ENCODE measurements at regions not wholly inside any gene's neighbourhood (a gene's known extent, or its start where the extent isn't known, plus 50 kb on each side); places are given as distances from the start of the nearest gene placed in this dataset.

GRCh38 chr2:106614511-106615291, 127.5 kb downstream of the CD8B2 start:
- intact Hi-C loops (cut with DNase I) = no loop called here
- WGBS, 2 donors = 45 to 49% methylated on average over 5 of the region's 5 CpGs
- no peak overlapping the region for H3K27ac ChIP-seq
- H3K9me3 ChIP-seq = peaks cover 0 to 17% (median 7%) of the 10 kb centered on the region in 11 donors
- H3K4me3 ChIP-seq = no peak overlapping the region
- H3K27me3 ChIP-seq = no peaks in the 10 kb centered on the region
- ATAC-seq = peak in 4 of 8 donors; percentile 49 to 76 (median 52)
- DNase-seq = no peak
- TF ChIP-seq CTCF (IDR thresholded peaks at IDR 0.05) = no peak
- H3K4me1 ChIP-seq = peaks cover 0 to 8% (median 0%) of the 10 kb centered on the region in 9 donors
- no peaks in the 10 kb centered on the region for H3K36me3 ChIP-seq

DNA sequence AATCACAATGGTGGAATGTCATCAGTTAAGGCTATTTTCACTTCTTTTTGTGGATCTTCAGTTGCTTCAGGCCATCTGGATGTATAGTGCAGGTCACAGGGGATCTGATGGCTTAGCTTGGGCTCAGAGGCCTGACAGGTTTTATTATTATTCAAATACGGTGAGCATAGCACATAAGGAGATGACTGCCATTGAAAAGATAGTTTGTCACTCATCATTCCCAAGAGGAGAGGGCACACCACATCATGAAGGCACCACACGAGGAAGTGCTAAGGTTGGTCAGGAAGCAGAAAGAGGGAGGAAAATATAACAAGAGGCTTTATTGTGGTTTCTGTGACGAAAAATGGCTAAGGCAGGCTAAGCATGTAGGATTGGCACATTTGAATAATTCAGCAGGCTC, 131.4 kb downstream of the CD8B2 start:
- 66 to 71% methylated on average over 3 of the region's 3 CpGs for WGBS, 2 donors

DNA sequence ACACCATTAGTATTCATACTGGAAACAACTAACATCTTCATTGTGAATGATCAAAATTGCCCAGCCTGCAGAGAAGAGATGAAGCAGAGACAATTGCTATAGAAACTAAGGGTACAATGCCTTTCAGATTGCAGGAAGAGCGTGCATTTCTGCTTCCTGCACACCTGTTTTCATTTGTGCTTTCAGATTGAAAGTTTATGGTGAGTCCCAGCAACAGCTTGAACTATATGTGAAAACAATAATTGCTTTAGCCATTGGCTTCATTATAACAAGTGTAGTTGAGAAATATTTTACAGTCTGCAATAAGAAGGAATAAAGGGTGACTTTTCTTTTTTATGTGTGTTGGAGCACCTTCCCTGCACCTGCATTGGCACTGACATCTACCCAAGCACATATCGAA, 136.3 kb downstream of the CD8B2 start:
- ATAC-seq (no peak), DNase-seq (no peak)
- Histone ChIP-seq H3K27ac (no peak overlapping the region), H3K27me3 (peaks cover 0 to 8% (median 4%) of the 10 kb centered on the region in 7 donors), H3K9me3 (peaks cover 0 to 13% (median 0%) of the 10 kb centered on the region in 11 donors), H3K4me1 (no peaks in the 10 kb centered on the region), H3K36me3 (no peaks in the 10 kb centered on the region), H3K4me3 (no peak overlapping the region)
- intact Hi-C loops (cut with DNase I) = no loop called here
- WGBS, 2 donors = 83 to 88% methylated on average over 2 of the region's 2 CpGs
- TF ChIP-seq CTCF (IDR thresholded peaks at IDR 0.05) = no peak

More for the DNA sequence above, 131.4 kb downstream of the CD8B2 start:
- Histone ChIP-seq H3K9me3 (peaks cover 0 to 4% (median 0%) of the 10 kb centered on the region in 11 donors), H3K4me3 (no peak overlapping the region), H3K36me3 (no peaks in the 10 kb centered on the region), H3K4me1 (peaks cover 0 to 8% (median 0%) of the 10 kb centered on the region in 9 donors), H3K27ac (no peak overlapping the region), H3K27me3 (no peaks in the 10 kb centered on the region)
- intact Hi-C loops (cut with DNase I) = no loop called here
- no peak for TF ChIP-seq CTCF (IDR thresholded peaks at IDR 0.05)
- no peak for ATAC-seq
- no peak for DNase-seq

GRCh38 chr2:106624787-106625380, 137.7 kb downstream of the CD8B2 start:
- H3K9me3 ChIP-seq = peaks cover 0 to 19% (median 0%) of the 10 kb centered on the region in 11 donors
- DNase-seq = no peak
- H3K27ac ChIP-seq = no peak overlapping the region
- intact Hi-C loops (cut with DNase I) = no loop called here
- ATAC-seq = no peak
- H3K4me3 ChIP-seq = no peak overlapping the region
- peaks cover 0 to 9% (median 7%) of the 10 kb centered on the region in 7 donors for H3K27me3 ChIP-seq
- no peak for TF ChIP-seq CTCF (IDR thresholded peaks at IDR 0.05)
- 89 to 94% methylated on average over 2 of the region's 2 CpGs for whole genome bisulfite sequencing, 2 donors
- no peaks in the 10 kb centered on the region for H3K36me3 ChIP-seq
- no peaks in the 10 kb centered on the region for H3K4me1 ChIP-seq

Measured in heart right ventricle (tissue), 16 donors.